PFSK-1 (cell line): ENCODE measurements at regions not wholly inside any gene's neighbourhood (a gene's known extent, or its start where the extent isn't known, plus 50 kb on each side); places are given as distances from the start of the nearest gene placed in this dataset.

Experiments
- FOXP2 ChIP-seq: optimal IDR thresholded peaks from 2 replicates; pipeline ENCODE3; 2011; ENCODE audit warnings: borderline replicate concordance, control low read depth, inconsistent platforms; ENCODE audit not compliant: insufficient read depth; ENCODE audit errors: extremely low read length, extremely low read depth
- POLR2AphosphoS5 ChIP-seq: IDR thresholded peaks from 2 replicates; pipeline ENCODE4 v1.6.1; 2012; ENCODE audit warnings: low read depth, mild to moderate bottlenecking, control low read depth, low read length, moderate library complexity
- SIN3A ChIP-seq: IDR thresholded peaks from 2 replicates; pipeline ENCODE4 v1.6.1; 2012; ENCODE audit warnings: mild to moderate bottlenecking, low read length, moderate library complexity, borderline replicate concordance; ENCODE audit not compliant: insufficient read depth
- TAF1 ChIP-seq: IDR thresholded peaks from 2 replicates; pipeline ENCODE4 v1.6.1; 2012; ENCODE audit warnings: low read length, control low read depth, borderline replicate concordance; ENCODE audit not compliant: insufficient read depth
- TF ChIP-seq, protein P1 (sequence below), 2 experiments: IDR thresholded peaks; 2 replicates each; pipeline versions ENCODE4 v1.6.1 to v1.8.0; 2011 to 2012; ENCODE audit warnings: low read depth in 2 of 2, low read length in 2 of 2, control low read depth in 1 of 2, inconsistent platforms in 1 of 2, mild to moderate bottlenecking in 1 of 2, moderate library complexity in 1 of 2; ENCODE audit not compliant: insufficient read depth in 1 of 2

DNA sequence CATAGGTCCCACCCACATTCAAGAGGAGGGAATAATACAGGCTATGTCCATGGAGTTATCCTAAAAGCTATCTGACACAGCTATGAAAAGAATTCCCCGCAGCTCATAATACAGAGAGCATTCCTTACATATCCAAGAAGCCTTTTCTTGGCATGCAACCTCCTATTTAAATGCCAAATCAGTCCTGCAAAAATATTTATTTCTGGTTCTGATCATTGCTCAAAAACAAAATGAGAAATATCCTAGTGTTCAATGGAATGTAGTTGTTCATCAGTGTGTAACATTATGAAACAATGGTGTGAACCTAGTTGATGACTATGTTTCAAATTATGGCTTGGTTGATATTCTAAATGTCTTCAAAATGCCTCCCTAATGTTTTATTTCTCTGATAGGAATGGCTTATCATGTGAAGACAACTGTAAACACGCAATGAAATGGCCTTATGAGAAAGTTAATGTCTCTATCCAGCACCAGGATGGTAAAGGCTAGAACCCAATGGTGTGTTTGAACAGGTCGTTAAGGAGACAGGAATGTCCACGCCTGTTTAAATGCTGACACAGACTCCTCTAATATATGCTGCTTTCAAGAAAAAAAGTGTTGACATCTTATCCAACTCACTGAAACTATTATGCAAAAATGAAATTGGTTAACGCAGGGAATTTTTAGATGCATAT is 126.7 kb upstream of the CDH6 start:
- TF ChIP-seq POLR2AphosphoS5 (no peak), FOXP2 (no peak)
- TF ChIP-seq, protein P1, sequence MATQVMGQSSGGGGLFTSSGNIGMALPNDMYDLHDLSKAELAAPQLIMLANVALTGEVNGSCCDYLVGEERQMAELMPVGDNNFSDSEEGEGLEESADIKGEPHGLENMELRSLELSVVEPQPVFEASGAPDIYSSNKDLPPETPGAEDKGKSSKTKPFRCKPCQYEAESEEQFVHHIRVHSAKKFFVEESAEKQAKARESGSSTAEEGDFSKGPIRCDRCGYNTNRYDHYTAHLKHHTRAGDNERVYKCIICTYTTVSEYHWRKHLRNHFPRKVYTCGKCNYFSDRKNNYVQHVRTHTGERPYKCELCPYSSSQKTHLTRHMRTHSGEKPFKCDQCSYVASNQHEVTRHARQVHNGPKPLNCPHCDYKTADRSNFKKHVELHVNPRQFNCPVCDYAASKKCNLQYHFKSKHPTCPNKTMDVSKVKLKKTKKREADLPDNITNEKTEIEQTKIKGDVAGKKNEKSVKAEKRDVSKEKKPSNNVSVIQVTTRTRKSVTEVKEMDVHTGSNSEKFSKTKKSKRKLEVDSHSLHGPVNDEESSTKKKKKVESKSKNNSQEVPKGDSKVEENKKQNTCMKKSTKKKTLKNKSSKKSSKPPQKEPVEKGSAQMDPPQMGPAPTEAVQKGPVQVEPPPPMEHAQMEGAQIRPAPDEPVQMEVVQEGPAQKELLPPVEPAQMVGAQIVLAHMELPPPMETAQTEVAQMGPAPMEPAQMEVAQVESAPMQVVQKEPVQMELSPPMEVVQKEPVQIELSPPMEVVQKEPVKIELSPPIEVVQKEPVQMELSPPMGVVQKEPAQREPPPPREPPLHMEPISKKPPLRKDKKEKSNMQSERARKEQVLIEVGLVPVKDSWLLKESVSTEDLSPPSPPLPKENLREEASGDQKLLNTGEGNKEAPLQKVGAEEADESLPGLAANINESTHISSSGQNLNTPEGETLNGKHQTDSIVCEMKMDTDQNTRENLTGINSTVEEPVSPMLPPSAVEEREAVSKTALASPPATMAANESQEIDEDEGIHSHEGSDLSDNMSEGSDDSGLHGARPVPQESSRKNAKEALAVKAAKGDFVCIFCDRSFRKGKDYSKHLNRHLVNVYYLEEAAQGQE (IDR thresholded peaks at IDR 0.05; ENCODE audit: insufficient read depth in 1 of 2, low read depth in 2 of 2, low read length in 2 of 2) = no peak

DNA sequence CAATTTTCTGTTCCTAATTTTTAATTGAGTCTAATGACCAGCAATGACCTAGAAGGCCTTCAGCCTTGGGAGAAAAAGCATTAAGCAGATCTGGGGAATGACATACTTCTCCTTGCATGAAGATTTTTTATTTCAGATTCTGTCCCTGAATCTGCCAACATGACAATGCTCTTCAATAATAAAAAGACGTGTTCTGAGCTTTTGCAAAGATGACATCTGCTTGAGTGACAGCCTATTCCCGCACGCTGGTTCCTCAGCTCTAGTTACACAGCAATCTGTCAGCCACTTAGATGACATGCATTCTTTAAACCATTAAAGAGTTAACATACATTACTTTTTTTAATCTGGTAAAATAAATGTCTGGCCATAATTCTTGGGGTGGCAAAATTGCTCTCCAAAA is 129.3 kb upstream of the CDH6 start:
- TF ChIP-seq POLR2AphosphoS5 = no peak
- TF ChIP-seq FOXP2 = no peak
- no peak for TF ChIP-seq SIN3A
- no peak for TF ChIP-seq TAF1
- TF ChIP-seq, protein P1 (IDR thresholded peaks at IDR 0.05; ENCODE audit: insufficient read depth in 1 of 2, low read depth in 2 of 2, low read length in 2 of 2) = no peak

DNA sequence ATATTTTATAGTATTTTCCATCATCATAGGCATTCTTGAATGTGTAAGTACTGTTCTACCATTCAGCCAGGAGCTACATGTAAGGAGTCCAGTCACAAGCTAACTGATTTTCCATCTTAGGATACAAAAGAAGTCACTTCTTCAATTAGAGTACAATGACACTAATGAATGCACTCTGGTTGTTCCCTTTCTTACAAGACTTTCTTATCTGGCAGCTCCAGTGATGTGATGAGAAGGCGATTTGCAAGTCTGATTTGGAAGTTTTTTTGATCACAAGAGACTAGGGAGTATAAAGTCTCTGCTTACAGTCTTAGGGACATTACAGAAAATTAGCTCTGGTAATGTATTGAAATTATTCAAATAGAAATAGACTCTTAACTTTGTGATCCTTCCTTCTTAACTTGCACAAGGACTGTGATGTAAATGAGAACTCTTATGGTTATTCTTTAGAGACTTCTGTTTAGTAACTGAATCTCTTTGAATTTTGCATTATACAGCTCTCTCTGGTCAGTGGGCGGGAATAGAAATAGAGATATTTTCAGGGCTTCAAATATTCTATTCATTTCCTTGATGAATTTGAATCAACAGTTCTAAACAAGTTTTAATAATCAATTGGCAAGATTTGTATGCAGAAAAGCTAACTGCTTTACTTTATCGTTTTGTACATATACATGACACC is 130.4 kb upstream of the CDH6 start:
- no peak for TF ChIP-seq POLR2AphosphoS5
- no peak for TF ChIP-seq TAF1

DNA sequence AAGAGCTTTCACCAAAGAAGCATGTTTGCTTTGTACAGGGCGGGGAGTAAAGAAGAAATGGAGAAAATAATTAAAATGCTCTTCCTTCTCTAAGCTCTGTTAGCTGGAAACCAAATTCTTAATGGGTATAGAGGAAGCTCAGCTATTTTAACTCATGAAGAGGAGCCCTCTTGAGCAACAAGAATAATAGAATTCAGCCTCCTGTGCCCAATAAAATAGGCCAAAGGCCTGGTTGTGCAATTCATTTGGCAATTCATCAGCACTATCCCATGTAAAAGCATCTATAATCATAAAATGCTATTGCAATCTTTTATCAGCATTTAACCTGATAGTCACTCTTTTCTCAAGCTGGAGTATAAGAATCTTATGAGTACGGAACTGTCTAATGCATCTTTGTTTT is 133.6 kb upstream of the CDH6 start:
- TF ChIP-seq FOXP2 (no peak), POLR2AphosphoS5 (no peak), SIN3A (no peak), TAF1 (no peak)
- TF ChIP-seq, protein P1 (IDR thresholded peaks at IDR 0.05; ENCODE audit: insufficient read depth in 1 of 2, low read depth in 2 of 2, low read length in 2 of 2) = no peak

DNA sequence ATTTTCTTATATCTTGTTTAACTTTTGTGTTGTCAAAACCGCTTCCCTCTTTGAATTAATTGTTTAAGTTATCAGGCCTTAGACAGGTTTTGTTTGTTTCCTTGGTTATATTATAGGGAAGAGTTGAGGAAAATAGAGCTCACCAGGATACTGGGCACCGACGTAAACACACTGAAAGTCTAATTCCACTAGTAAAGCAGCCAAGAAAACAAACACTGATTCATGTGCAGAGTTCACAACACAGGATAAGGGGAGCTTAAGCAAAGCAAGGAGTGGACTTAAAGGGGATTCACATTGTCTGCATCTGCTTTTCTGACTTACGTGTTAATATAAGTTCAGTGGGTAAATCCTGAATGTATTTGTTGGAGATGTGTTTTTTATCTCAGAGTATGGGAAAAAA is 139.0 kb upstream of the CDH6 start:
- TF ChIP-seq POLR2AphosphoS5 (no peak), SIN3A (no peak), FOXP2 (no peak), TAF1 (no peak)
- TF ChIP-seq, protein P1 (IDR thresholded peaks at IDR 0.05; ENCODE audit: insufficient read depth in 1 of 2, low read depth in 2 of 2, low read length in 2 of 2) = no peak
